Fibroblast of skin of right quadriceps (primary cell): ENCODE measurements at regions not wholly inside any gene's neighbourhood (a gene's known extent, or its start where the extent isn't known, plus 50 kb on each side); places are given as distances from the start of the nearest gene placed in this dataset.
"Not testable (repeated sequence)": the region's sequence is repeated elsewhere in the genome, so short reads cannot be mapped to it uniquely, and the experiment has no call there.

ENCODE experiments used
- DNase-seq: peaks from one replicate; pipeline ENCODE4 v3.0.0-alpha.2; 2013

DNA sequence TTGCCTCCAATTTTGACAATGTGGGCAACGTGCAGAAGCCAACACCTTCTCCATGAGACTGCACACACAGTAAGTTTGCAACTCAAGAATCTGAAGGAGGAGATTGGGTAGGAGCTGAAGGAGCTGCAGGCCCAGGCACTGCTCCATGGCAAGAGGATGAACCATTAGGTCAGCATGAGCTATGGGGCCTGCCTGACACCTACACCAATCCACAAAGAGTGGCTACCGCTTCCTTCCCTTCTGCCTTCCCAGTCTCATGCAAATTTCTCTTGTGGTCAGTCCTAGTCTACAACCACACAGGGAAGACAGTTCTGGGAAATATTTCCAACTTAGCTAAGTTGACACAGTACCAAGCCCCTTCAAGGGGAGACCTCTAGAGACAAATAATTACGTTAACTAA, 142.0 kb upstream of the ADO start:
- DNase-seq, result no peak

DNA sequence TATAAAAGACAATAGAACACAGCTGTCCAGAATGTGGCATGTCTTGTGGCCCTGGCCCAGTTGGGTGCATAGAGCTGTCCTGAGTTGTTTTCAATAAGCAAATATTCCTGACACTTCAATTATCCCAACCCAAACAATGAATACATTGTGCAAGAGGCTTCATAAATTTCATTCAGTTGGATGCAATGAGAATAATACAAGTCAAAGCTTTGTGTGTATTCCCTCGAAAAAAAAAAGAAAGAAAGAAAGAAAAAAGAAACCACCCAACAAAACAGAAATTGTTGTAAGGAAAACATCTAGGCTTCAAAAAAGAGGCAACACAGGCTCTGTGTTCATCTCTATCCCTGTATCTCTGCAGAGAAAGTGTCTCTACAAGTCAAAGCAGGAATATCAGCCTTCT, 138.7 kb upstream of the ADO start:
- DNase-seq, result no peak

- no peak for DNase-seq
Measured at GRCh38 chr10:62666275-62666674, 138.2 kb upstream of the ADO start.

DNA sequence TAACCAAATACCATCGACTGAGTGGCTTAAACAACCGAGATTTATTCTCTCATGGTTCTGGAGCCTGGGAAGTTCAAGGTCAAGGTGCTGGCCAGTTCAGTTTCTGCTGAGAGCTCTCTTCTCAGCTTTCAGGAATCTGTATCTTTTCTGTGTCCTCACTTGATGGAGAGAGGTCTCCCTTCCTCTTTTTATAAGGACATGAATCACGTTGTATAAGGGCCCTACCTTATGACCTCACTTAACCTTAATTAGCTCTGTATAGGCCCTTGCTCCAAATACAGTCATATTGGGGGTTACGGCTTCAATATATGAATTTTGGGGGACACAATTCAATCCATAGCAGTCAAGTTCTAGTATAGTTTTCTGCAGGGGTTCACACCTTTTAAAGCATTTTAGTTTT, 135.2 kb upstream of the ADO start:
- no peak for DNase-seq

DNA sequence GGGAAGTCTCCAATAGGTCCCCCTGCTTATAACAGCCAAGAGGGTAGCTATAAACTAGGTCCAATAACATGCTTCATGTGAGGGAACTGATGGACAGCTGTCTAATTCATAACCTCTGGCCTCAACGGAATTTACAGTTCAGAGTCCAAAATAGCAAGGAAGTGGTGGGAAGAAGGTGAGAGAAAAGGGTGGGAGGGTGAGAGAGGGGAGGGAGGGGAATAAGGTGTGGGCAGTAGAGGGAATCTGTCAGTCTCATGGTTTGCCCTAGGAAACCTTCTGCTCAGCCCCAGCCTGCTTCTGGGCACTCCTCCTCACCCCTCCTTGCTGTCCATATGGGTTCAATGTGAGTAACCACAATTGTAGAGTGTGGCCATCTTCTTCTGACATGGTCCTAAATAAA, 133.4 kb upstream of the ADO start:
- DNase-seq, result no peak

DNA sequence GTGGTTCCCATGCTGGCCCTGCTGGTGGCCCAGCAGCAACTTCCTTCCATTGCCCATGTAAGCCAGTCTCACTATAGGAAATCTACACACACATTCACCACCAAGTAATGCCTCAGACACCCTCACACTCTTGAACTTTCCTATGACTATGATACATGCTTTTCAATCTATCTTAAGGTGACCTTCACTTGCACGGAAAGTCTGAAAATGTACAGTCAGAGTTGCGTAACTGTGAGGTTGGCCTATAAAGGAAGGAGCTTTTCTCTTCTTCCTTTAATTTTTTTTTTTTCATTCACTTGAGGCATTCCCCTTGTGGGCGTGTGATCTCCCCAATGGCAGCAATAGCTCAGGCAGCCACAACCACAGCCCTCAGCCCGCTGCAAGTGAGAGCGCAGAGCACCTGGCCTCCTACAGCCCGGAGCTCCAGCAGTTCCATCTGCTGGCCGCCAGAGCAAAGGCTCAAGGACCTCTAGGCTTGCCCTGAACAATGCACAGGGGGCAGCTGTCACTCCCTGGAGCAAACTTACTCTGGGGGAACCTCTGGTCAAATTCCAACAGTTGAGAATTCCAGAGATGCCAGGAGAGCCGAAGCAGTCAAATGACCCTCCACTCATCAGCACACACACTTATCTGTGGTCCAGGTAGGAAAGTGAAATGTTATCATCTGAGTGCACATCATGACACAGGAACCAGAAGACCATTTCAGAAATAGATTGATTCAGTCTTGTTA, 123.1 kb upstream of the ADO start:
- peak; percentile 9 for DNase-seq

DNA sequence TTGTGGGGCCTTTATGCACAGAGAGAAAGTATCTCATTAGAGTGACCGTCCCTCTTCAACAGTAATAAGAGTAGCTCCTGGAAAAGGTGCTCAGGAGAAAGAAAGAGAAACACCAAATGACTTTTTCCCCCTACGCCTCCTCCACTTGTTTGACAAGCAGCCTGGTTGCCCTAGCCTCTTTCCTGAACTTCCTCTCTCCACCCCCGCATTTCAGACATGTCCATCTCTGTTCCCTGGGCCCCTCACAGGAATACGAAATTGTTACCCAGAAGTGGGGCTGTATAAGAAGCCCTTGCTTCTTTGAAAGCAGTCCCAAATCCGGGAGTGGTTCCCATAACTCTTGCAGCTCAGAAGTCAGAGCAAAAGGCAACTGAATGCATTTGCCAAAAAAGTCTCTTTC, 119.6 kb upstream of the ADO start:
- no peak for DNase-seq

DNA sequence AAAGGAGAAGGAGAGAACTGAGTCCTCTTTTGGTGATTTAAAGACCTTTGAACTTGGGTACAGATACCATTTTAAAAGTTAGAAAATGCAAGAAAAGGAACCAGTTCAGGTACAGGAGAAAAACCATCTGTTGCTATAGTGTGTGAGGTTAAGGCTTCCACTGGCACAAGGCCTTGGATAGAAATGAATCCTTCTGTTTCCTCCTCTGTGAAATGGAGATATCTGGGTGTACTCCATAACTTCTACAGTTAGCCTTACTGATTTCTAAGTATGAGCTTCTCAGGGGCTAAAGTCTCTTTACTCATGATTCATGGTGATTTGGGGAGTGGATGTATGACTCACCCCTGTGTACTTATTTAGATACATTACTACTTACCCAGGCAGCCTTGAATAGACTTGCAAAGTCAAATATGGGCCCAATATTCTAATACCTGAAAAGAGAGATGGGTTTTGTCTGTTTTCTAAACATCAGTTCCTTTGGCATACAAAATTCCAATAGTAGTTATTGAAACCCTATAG, 117.2 kb upstream of the ADO start:
- DNase-seq, result peak; percentile 20

- no peak for DNase-seq
Measured at GRCh38 chr10:62688971-62689700, 115.4 kb upstream of the ADO start.

- DNase-seq, result no peak
Measured at GRCh38 chr10:62689712-62690111, 114.8 kb upstream of the ADO start.

DNA sequence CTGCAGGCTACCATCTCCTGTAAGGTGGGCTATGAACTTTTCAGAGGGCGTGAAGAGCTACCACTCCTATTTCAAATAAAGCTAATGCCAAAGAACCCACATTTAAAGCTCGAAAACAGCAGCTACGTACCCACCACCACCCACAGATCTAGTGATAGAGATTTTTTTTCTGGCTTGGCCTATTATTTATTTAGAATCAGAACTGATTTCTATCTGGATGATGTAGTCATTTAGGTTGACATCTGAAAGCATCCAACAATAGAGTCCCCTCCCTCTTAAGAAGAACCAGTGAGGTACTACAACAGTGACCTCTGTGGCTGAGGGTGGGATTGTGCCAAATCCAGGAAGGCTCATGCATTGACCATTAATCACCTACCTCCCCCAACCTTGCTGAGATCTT, 113.8 kb upstream of the ADO start:
- DNase-seq, result peak; percentile 10

DNA sequence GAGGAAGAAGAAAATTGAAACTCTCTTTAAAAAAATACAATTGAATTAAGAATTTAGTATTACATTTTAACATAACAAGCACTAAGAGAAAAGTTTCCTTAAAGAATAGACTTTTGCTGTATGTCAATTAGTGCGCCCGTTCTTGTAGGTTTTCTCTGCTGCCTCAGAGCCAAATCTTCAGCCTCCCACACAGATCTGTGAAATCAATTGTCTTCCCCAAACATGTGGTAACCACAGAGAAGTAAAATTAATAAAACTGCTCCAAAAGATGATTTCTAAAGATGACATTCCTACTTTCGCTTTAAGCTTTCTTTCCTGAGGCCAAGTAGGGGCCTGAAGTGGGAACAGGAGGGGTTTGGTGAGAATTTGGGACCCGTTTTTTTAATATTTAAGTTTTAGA, 113.2 kb upstream of the ADO start:
- no peak for DNase-seq

DNA sequence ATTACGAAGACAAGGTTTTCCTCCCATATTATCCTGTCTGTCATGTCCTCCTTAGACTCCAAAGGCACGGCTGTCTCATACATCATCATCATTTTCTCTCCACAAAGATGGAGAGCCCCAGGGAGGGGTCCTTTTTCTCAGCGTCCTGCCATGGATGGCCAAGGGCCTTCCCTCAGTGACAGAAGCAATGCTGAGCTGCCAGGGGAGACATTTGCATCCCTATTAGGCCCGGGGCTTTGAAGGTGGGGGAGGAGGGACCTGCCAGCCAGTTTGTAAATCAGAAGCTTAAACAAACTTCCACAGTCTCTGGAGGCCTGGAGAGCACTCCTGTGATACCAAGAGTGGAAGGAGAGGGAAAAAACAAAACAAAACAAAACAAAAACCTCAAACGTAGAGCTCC, 112.4 kb upstream of the ADO start:
- no peak for DNase-seq

- no peak for DNase-seq
Measured at GRCh38 chr10:62693306-62693705, 111.2 kb upstream of the ADO start.

DNA sequence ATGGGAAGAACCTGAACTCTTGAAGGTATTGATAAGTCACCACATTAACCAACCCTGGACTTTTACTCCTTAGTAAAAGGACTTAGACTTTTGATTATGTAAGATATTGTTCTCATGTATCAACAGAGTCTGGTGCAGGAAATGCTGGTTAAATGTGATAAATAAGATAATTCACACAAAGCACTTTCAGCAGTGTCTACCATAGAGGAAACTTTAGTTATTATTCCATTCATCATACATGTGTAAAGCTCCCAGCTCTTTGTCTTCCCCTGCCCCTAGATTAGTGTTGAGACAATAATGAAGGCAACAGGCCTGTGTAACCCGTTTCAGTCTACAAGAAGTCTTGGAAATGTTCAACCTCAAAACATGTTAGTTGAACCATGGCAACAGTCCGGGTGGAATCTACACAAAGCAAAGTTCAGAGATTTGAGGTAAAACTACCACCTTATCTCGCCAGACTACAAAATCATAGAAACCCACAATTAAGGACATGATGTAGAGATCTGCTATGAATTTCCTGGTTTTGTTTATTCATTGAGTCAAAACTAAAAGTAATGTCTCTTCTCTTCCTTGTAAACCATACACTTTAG, 109.9 kb upstream of the ADO start:
- no peak for DNase-seq

GRCh38 chr10:62696798-62697197, 107.7 kb upstream of the ADO start:
- no peak for DNase-seq

DNA sequence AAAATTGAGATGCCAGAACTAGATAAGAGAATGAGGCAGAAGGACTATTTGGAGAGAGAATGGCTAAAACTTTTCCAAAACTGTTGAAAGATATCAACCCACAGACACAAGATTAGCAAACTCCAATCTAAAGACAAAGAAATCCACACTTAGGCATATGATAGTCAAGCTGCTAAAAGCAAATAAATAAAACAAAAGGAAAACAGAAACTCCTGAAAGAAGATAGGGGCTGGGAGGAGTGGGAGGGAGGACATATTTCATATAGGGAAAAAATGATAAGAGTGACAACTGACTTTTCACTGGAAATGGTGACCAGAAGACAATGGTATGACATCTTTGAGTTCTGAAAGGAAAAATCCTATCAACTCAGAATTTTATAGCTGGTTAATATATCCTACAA, 105.4 kb upstream of the ADO start:
- DNase-seq, result no peak

DNA sequence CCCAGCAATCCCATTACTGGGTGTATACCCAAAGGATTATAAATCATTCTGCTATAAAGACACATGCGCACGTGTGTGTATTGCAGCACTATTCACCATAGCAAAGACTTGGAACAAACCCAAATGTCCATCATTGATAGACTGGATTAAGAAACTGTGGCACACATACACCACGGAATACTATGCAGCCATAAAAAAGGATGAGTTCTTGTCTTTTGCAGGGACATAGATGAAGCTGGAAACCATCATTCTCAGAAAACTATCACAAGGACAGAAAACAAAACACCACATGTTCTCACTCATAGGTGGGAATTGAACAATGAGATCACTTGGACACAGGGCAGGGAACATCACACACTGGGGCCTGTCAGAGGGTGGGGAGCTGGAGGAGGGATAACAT, 100.4 kb upstream of the ADO start:
- not testable (repeated sequence) for DNase-seq

GRCh38 chr10:62705789-62706188, 98.7 kb upstream of the ADO start:
- DNase-seq, result no peak

DNA sequence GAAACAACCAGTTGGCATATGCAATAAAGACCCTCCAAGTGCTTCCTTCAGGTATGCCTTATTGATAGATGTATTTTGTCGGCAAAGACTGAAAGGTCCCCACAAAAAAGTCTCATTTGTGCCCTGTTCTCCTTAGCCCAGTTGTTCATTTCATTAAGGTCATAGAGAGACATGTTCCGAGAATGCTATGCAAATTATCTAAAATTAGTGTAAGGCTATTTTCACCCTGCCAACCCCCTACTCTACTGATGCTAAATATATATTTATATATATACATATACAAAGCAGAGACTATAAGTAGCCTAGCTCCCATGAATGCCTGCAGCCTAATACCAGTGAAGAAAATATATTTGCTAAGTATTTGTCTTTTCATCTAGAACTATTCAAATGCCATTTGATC, 96.7 kb upstream of the ADO start:
- no peak for DNase-seq

DNA sequence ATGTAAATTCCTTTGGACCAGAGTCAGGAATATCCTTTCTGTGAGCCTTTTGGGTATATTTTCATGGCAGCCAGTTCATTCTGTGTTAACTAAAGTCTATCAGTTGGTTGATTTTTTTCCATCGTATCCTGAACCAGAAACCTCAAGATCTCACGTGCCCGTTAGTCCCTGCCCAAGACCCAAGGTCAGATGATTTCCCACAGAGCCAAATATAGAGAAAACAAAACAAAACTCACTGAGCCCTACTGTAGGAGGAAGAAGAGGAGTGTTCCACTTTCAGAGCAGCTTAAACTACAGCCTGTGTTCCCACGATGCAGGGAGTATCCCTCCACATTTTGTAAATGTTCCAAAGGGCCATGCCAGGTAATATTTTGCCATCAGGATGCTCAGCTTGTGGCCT, 96.0 kb upstream of the ADO start:
- no peak for DNase-seq

- no peak for DNase-seq
Measured at GRCh38 chr10:62709200-62709599, 95.3 kb upstream of the ADO start.

- no peak for DNase-seq
Measured at GRCh38 chr10:62710182-62710581, 94.3 kb upstream of the ADO start.

- DNase-seq, result no peak
Measured at GRCh38 chr10:62715383-62715782, 89.1 kb upstream of the ADO start.
